ENCODE measurements at regions not wholly inside any gene's neighbourhood (a gene's known extent, or its start where the extent isn't known, plus 50 kb on each side); places are given as distances from the start of the nearest gene placed in this dataset.

DNA sequence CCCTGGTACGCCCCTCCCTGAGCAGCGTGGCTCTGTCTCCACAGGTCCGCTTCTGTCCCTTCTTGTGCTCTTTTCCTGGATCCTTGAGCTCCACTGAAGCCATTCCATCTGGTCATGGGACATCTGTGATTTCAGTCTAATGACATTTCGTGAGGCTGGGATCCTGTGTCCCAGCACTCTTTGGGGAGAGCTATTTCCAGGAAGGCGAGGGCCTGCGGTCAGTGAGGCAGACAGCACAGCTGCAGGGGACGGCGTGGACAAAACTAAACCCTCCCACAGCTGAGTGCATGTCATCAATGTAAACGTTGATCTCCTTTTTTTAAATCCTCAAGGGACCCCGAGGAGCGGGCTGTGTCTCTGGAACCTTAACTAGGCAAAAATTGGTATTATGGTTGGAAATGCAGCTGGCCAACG lies 127.7 kb downstream of the DACT1 start:
- TF ChIP-seq, protein P1, sequence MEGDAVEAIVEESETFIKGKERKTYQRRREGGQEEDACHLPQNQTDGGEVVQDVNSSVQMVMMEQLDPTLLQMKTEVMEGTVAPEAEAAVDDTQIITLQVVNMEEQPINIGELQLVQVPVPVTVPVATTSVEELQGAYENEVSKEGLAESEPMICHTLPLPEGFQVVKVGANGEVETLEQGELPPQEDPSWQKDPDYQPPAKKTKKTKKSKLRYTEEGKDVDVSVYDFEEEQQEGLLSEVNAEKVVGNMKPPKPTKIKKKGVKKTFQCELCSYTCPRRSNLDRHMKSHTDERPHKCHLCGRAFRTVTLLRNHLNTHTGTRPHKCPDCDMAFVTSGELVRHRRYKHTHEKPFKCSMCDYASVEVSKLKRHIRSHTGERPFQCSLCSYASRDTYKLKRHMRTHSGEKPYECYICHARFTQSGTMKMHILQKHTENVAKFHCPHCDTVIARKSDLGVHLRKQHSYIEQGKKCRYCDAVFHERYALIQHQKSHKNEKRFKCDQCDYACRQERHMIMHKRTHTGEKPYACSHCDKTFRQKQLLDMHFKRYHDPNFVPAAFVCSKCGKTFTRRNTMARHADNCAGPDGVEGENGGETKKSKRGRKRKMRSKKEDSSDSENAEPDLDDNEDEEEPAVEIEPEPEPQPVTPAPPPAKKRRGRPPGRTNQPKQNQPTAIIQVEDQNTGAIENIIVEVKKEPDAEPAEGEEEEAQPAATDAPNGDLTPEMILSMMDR (IDR thresholded peaks at IDR 0.05 in 2 of 3, conservative IDR thresholded peaks at IDR 0.05 in 1 of 3; ENCODE audit: borderline replicate concordance in 1 of 3, insufficient read depth in 1 of 3, low read depth in 2 of 3, low read length in 2 of 3): no peak
- TF ChIP-seq POLR2A (IDR thresholded peaks at IDR 0.05; ENCODE audit: borderline replicate concordance, extremely low read depth, insufficient read depth, insufficient read length) (no peak), EZH2phosphoT487 (IDR thresholded peaks at IDR 0.05; ENCODE audit: borderline replicate concordance) (no peak)
- TF ChIP-seq, protein P2, sequence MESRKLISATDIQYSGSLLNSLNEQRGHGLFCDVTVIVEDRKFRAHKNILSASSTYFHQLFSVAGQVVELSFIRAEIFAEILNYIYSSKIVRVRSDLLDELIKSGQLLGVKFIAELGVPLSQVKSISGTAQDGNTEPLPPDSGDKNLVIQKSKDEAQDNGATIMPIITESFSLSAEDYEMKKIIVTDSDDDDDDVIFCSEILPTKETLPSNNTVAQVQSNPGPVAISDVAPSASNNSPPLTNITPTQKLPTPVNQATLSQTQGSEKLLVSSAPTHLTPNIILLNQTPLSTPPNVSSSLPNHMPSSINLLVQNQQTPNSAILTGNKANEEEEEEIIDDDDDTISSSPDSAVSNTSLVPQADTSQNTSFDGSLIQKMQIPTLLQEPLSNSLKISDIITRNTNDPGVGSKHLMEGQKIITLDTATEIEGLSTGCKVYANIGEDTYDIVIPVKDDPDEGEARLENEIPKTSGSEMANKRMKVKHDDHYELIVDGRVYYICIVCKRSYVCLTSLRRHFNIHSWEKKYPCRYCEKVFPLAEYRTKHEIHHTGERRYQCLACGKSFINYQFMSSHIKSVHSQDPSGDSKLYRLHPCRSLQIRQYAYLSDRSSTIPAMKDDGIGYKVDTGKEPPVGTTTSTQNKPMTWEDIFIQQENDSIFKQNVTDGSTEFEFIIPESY (IDR thresholded peaks at IDR 0.05; ENCODE audit: extremely low read depth, insufficient replicate concordance, low read length): no peak
- TF ChIP-seq, protein P3, sequence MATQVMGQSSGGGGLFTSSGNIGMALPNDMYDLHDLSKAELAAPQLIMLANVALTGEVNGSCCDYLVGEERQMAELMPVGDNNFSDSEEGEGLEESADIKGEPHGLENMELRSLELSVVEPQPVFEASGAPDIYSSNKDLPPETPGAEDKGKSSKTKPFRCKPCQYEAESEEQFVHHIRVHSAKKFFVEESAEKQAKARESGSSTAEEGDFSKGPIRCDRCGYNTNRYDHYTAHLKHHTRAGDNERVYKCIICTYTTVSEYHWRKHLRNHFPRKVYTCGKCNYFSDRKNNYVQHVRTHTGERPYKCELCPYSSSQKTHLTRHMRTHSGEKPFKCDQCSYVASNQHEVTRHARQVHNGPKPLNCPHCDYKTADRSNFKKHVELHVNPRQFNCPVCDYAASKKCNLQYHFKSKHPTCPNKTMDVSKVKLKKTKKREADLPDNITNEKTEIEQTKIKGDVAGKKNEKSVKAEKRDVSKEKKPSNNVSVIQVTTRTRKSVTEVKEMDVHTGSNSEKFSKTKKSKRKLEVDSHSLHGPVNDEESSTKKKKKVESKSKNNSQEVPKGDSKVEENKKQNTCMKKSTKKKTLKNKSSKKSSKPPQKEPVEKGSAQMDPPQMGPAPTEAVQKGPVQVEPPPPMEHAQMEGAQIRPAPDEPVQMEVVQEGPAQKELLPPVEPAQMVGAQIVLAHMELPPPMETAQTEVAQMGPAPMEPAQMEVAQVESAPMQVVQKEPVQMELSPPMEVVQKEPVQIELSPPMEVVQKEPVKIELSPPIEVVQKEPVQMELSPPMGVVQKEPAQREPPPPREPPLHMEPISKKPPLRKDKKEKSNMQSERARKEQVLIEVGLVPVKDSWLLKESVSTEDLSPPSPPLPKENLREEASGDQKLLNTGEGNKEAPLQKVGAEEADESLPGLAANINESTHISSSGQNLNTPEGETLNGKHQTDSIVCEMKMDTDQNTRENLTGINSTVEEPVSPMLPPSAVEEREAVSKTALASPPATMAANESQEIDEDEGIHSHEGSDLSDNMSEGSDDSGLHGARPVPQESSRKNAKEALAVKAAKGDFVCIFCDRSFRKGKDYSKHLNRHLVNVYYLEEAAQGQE (IDR thresholded peaks at IDR 0.05; ENCODE audit: low read depth): no peak
